ENCODE measurements at regions not wholly inside any gene's neighbourhood (a gene's known extent, or its start where the extent isn't known, plus 50 kb on each side); places are given as distances from the start of the nearest gene placed in this dataset.

GRCh38 chr11:122604621-122605020, 50.9 kb upstream of the UBASH3B start:
- CTCF ChIA-PET = no interaction called here
- no peak overlapping the region for H3K4me3 ChIP-seq (ENCODE audit: insufficient read depth, low read depth, low read length)
- dilution Hi-C loops (cut with HindIII; ENCODE audit: low sequenced_read_pairs, unreplicated experiment) = no loop called here
- H4K91ac ChIP-seq (ENCODE audit: insufficient read depth, low read depth, low read length) = no peak overlapping the region
- intact Hi-C loops (cut with micrococcal nuclease) = no loop called here
- DNase-seq = no peak
- H3K4me2 ChIP-seq (ENCODE audit: low read depth, low read length) = no peak overlapping the region
- H4K5ac ChIP-seq (ENCODE audit: low read depth, low read length) = no peak overlapping the region
- H3K18ac ChIP-seq (ENCODE audit: low read depth, low read length) = no peak overlapping the region
- H3K4me1 ChIP-seq (ENCODE audit: control insufficient read depth, insufficient read depth, low read length) = peaks cover 2% of the 10 kb centered on the region; the same call in 1 of the 2 replicates
- no peaks in the 10 kb centered on the region for H3K36me3 ChIP-seq (ENCODE audit: control insufficient read depth, insufficient read depth, low read length)
- no peak overlapping the region for H2BK20ac ChIP-seq (ENCODE audit: low read depth, low read length)
- no peaks in the 10 kb centered on the region for H3K79me1 ChIP-seq (ENCODE audit: low read depth in 1 of 2, low read length in 2 of 2)
- no TSS peak for BruUV-seq (replicated peaks)
- no peak overlapping the region for H2BK120ac ChIP-seq (ENCODE audit: low read depth, low read length)
- H4K8ac ChIP-seq (ENCODE audit: low read depth in 2 of 2, low read length in 2 of 2) = no peak overlapping the region
- no peaks in the 10 kb centered on the region for H3K9me3 ChIP-seq (ENCODE audit: control insufficient read depth, insufficient read depth, low read length)
- H2AK9ac ChIP-seq (replicated peaks; ENCODE audit: low read depth, low read length, poor library complexity) = no peak overlapping the region
- H3K9me1 ChIP-seq (ENCODE audit: insufficient read depth, low read length) = no peaks in the 10 kb centered on the region
- H2BK15ac ChIP-seq (ENCODE audit: low read depth, low read length) = no peak overlapping the region
- no CpG with 5 or more reads among the region's 4 CpGs for WGBS, 2 experiments (ENCODE audit: extremely low coverage in 2 of 2, insufficient read length in 1 of 2)
- in situ Hi-C loops (cut with MboI; ENCODE audit: low sequenced_read_pairs) = loop anchor here (10.0 kb wide), 1 partner anchor 420 kb away; no protein-coding TSS in a partner anchor
- H3K27me3 ChIP-seq (ENCODE audit: control insufficient read depth, insufficient read depth, low read length) = peaks cover 9% of the 10 kb centered on the region
- H3K56ac ChIP-seq (ENCODE audit: extremely low read depth, insufficient read depth, low read length) = no peak overlapping the region
- no peak for ATAC-seq (ENCODE audit: low read depth)
- H2AFZ ChIP-seq (replicated peaks; ENCODE audit: low read length, poor library complexity) = no peak overlapping the region
- no peak overlapping the region for H3K14ac ChIP-seq (replicated peaks; ENCODE audit: low read depth, low read length)
- no peak overlapping the region for H3K27ac ChIP-seq (ENCODE audit: insufficient read depth, low read length)
- no peaks in the 10 kb centered on the region for H4K20me1 ChIP-seq (ENCODE audit: insufficient read depth, low read length)
- no peak overlapping the region for H3K9ac ChIP-seq (ENCODE audit: low read depth, low read length)
- H3K23ac ChIP-seq (ENCODE audit: low read depth, low read length) = no peak overlapping the region
- no peak overlapping the region for H2BK5ac ChIP-seq (ENCODE audit: low read depth, low read length, poor library complexity, severe bottlenecking)
- POLR2A ChIA-PET (ENCODE audit: unreplicated experiment) = no interaction called here
- H2AK5ac ChIP-seq (ENCODE audit: low read depth, low read length) = no peak overlapping the region
- H3K4ac ChIP-seq (ENCODE audit: low read depth, low read length) = no peak overlapping the region
- TF ChIP-seq ELK1 (IDR thresholded peaks at IDR 0.05; ENCODE audit: borderline replicate concordance, low read depth, low read length) (no peak), RCOR1 (IDR thresholded peaks at IDR 0.05; ENCODE audit: insufficient replicate concordance, low read length) (no peak), CHD1 (IDR thresholded peaks at IDR 0.05; ENCODE audit: low read depth, low read length) (no peak), POLR2A (IDR thresholded peaks at IDR 0.05; ENCODE audit: low read depth, low read length) (no peak), MAFK (IDR thresholded peaks at IDR 0.05; ENCODE audit: low read depth, low read length) (no peak), BHLHE40 (IDR thresholded peaks at IDR 0.05; ENCODE audit: low read depth, low read length) (no peak), NFE2L2 (IDR thresholded peaks at IDR 0.05; ENCODE audit: low read depth, low read length) (no peak), FOS (IDR thresholded peaks at IDR 0.05; ENCODE audit: low read depth, low read length) (no peak), CEBPB (IDR thresholded peaks at IDR 0.05; ENCODE audit: low read depth, low read length) (no peak), MXI1 (IDR thresholded peaks at IDR 0.05; ENCODE audit: borderline replicate concordance, low read depth, low read length) (no peak), RAD21 (IDR thresholded peaks at IDR 0.05; ENCODE audit: low read length) (no peak), USF2 (IDR thresholded peaks at IDR 0.05; ENCODE audit: low read depth, low read length) (no peak), MAZ (IDR thresholded peaks at IDR 0.05; ENCODE audit: borderline replicate concordance, low read depth, low read length) (no peak), RFX5 (IDR thresholded peaks at IDR 0.05; ENCODE audit: low read depth, low read length) (no peak), CTCF (conservative IDR thresholded peaks at IDR 0.05; ENCODE audit: low read depth, low read length) (no peak), SMC3 (IDR thresholded peaks at IDR 0.05; ENCODE audit: low read depth, low read length) (no peak)
